HG03442 (cell line): ENCODE measurements at regions not wholly inside any gene's neighbourhood (a gene's known extent, or its start where the extent isn't known, plus 50 kb on each side); places are given as distances from the start of the nearest gene placed in this dataset.
A peak's percentile ranks its signal among the peaks of the same experiment; 100 is the strongest.

Experiments used
- ATAC-seq: cut with Tn5 transposase; IDR thresholded peaks from one replicate; pipeline ENCODE4 v1.9.1; 2021; ENCODE audit warnings: mild to moderate bottlenecking, moderate library complexity; ENCODE audit not compliant: unreplicated experiment

GRCh38 chr13:50189450-50189849 lies 174.2 kb downstream of the KCNRG start:
- no peak for ATAC-seq

- ATAC-seq = no peak
Measured at GRCh38 chr13:50191004-50191403, 175.8 kb downstream of the KCNRG start.

GRCh38 chr13:50192272-50192813 lies 177.1 kb downstream of the KCNRG start:
- ATAC-seq = no peak

- ATAC-seq = no peak
Measured at GRCh38 chr13:50195045-50195444, 179.8 kb downstream of the KCNRG start.

GRCh38 chr13:50196118-50196517 lies 180.9 kb downstream of the KCNRG start:
- no peak for ATAC-seq

GRCh38 chr13:50197705-50198104 lies 182.5 kb downstream of the KCNRG start:
- ATAC-seq = no peak

- ATAC-seq = no peak
Measured at GRCh38 chr13:50198508-50198907, 183.3 kb downstream of the KCNRG start.

- no peak for ATAC-seq
Measured at GRCh38 chr13:50200569-50200968, 185.3 kb downstream of the KCNRG start.

GRCh38 chr13:50200988-50201387 lies 185.7 kb downstream of the KCNRG start:
- ATAC-seq = no peak

- no peak for ATAC-seq
Measured at GRCh38 chr13:50202485-50202884, 187.2 kb downstream of the KCNRG start.

- no peak for ATAC-seq
Measured at GRCh38 chr13:50203256-50203941, 188.2 kb downstream of the KCNRG start.

- no peak for ATAC-seq
Measured at GRCh38 chr13:50205581-50205980, 190.3 kb downstream of the KCNRG start.

GRCh38 chr13:50208826-50209335 lies 193.6 kb downstream of the KCNRG start:
- ATAC-seq = no peak

GRCh38 chr13:50209631-50210030 lies 194.4 kb downstream of the KCNRG start:
- no peak for ATAC-seq

- ATAC-seq = no peak
Measured at GRCh38 chr13:50213526-50213925, 198.3 kb downstream of the KCNRG start.

GRCh38 chr13:50214514-50214913 lies 199.3 kb downstream of the KCNRG start:
- ATAC-seq = no peak

- no peak for ATAC-seq
Measured at GRCh38 chr13:50215399-50215798, 200.2 kb downstream of the KCNRG start.

- no peak for ATAC-seq
Measured at GRCh38 chr13:50219743-50220142, 204.5 kb downstream of the KCNRG start.

- ATAC-seq = no peak
Measured at GRCh38 chr13:50220938-50221337, 205.7 kb downstream of the KCNRG start.

GRCh38 chr13:50222569-50223332 lies 207.5 kb downstream of the KCNRG start:
- ATAC-seq = no peak

- peak; percentile 59 for ATAC-seq
Measured at GRCh38 chr13:50224534-50224933, 209.3 kb downstream of the KCNRG start.
